ENCODE measurements at regions not wholly inside any gene's neighbourhood (a gene's known extent, or its start where the extent isn't known, plus 50 kb on each side); places are given as distances from the start of the nearest gene placed in this dataset.

- DNase-seq (ENCODE audit: low read depth) = no peak
Measured at GRCh38 chr3:74059301-74059922, 434.7 kb upstream of the PDZRN3 start.

DNA sequence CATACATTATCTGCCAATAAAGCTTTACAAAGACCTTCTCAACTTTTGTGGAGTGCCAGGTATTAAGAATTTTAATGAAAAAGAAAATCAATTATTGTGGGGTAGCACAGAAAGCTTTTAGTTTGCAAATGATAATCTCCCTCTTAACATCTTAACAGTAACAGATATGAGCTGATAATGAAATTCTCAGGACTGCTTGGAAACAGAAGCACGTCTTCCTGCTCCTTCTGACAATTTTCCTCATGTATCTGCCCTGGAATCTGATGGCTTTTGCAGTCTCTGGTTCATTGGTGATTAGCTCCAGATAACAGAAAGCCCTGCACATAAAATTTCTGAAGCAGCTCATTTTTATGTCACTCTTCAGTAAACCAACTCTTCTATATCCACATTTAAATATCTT, 432.4 kb upstream of the PDZRN3 start:
- DNase-seq (ENCODE audit: low read depth) = no peak

DNA sequence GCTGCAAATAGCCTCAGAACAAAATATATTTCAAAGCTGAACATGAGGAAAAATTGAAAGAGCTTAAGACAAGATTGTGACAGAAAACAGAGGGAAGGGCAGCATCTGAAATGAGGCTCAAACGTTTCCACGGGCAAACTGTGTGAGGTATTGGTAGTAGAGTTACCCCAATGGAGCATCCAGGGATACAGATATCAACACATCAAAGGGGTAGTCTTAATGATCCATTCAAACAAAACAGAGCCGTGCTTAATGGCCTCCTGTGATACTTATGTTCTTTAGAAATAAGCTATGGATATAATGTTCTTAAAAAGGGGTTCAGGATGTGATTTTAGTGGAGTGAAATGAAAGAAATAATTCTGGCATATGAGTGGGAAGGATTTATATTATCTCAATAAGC, 430.3 kb upstream of the PDZRN3 start:
- DNase-seq (ENCODE audit: low read depth) = no peak

DNA sequence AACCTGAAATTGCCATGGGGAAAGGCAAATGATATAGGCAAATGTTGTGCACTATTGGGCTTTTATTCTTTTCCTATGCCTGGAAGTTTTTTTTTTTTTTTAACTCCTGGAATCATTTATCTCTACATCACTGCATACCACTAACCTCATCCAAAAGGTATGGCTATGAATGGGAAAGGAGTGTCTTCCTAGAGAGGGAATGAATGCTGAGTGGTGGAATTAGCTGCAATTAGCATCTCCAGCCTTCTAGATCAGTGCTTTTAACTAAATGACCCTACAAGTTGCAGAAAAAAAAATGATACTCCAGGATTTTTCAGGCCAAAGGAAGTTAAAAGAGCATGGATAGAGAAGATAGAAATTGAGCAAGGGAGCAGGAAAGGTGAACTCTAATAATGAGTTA, 429.8 kb upstream of the PDZRN3 start:
- DNase-seq (ENCODE audit: low read depth) = no peak

GRCh38 chr3:74053970-74054516, 429.3 kb upstream of the PDZRN3 start:
- DNase-seq (ENCODE audit: low read depth) = no peak

GRCh38 chr3:74049444-74049843, 424.7 kb upstream of the PDZRN3 start:
- no peak for DNase-seq (ENCODE audit: low read depth)

DNA sequence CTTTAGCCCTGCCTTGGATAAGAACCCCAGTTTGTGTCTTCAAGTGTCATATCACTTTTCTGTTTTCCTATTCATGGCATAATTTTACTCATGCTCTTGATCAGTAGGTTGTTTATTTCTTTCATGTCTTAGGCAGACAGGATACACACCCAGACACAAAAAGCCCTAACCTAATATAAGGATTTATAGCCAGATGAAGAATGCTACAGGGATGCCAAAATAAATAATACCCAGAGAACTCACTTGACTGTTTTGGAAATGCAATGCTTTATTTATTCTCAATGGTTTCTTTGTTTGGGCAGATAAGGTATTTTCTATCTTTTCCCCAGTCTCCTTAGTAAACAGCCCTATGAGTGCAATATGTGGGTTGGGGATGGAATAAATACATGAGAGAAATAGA, 424.0 kb upstream of the PDZRN3 start:
- DNase-seq (ENCODE audit: low read depth) = no peak

- no peak for DNase-seq (ENCODE audit: low read depth)
Measured at GRCh38 chr3:74045000-74045399, 420.3 kb upstream of the PDZRN3 start.

- DNase-seq (ENCODE audit: low read depth) = no peak
Measured at GRCh38 chr3:74041068-74041675, 416.4 kb upstream of the PDZRN3 start.

DNA sequence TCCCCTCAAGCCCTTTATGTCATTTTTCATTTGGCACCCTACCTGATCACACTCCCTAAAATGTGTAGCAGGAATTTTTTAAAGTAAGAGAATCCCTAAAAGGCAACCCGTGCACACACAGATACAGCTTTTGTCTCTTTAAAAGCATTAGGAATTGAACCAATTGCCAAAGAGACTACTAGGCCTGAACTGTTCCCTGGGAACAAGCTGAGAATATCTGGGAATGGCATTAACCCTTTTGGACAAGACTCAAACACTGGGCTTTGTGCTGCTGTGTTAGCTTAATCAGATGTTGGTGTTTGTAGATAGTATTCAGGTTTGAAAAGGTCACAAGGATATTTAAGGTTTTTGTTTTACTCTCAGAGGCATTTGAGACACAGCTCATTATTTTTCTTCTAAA, 414.4 kb upstream of the PDZRN3 start:
- no peak for DNase-seq (ENCODE audit: low read depth)

DNA sequence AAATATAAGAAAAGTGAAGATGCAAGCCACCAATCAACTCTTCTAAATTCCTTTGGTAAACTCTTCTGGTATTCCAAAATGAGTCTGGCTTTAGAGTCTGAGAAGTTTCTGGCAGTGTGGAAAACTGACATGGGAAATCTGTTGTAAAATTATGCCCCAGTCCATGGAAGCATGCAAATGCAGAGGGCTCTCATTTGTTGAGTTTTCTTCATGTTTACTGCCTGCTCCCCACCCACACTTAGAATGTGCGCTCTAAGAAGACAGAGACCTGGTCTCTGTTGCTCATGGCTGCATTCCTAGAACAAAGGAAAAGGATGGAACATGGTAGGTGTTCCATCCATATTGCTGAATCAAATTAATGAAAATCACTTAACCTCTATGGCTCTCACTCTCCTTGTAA, 411.8 kb upstream of the PDZRN3 start:
- DNase-seq (ENCODE audit: low read depth) = no peak

- DNase-seq (ENCODE audit: low read depth) = no peak
Measured at GRCh38 chr3:74036102-74036501, 411.4 kb upstream of the PDZRN3 start.

DNA sequence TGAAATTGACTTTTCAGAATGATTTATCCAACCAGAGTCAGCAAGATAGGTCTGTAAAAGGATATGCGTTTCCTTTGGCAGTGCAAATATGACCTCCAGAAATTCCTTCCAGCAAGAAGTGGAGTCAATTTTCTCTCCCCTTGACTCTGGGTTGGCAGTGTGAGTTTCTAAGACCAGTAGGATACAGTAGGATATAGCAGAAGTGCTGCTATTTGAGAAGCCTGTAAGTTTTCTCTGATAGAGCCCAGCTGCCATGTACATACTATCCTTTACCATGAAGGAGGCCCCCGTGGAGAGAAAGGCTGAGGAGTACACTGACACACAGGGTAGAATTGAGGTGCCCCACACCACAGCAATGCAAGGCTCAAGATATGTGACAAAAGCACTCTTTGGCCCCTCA, 409.1 kb upstream of the PDZRN3 start:
- no peak for DNase-seq (ENCODE audit: low read depth)

DNA sequence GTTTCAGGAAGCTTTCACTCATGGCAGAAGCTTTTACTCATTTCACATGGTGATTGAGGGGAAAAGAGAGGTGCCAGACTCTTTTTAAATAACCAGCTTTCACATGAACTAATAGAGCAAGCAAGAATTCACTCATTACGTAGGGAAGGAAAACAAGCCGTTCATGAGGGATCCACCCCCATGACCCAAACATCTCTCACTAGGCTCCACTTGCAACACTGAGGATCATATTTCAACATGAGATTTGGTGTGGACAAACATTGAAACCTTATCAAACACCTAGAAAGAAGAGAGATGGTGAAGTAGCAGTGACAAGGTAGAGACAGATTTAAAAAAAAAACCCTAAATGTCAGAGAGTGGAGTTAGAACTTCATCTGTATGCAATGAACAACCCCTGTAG, 408.6 kb upstream of the PDZRN3 start:
- DNase-seq (ENCODE audit: low read depth) = no peak

- no peak for DNase-seq (ENCODE audit: low read depth)
Measured at GRCh38 chr3:74027121-74027520, 402.4 kb upstream of the PDZRN3 start.

GRCh38 chr3:74023395-74023794, 398.7 kb upstream of the PDZRN3 start:
- no peak for DNase-seq (ENCODE audit: low read depth)

GRCh38 chr3:74021449-74021848, 396.7 kb upstream of the PDZRN3 start:
- no peak for DNase-seq (ENCODE audit: low read depth)

GRCh38 chr3:74009961-74010844, 385.5 kb upstream of the PDZRN3 start:
- DNase-seq (ENCODE audit: low read depth) = no peak

DNA sequence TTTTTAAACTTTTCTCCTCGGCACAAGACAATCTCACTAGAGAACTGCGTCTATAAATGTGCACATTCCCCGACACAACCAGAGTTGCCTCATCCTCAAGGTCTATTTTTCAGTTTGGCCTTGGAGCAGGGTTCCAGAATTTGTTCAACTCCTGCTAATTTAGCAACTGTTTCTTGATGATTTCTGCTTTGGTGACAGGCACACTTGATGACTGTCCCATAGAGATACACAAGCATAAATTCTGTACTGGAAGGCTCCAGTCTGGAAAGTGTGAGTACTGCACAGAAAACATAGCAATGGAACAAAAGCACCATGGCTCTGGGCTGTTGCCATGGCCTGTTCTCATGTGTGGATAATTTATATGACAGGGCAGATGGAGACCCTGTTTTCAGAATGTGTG, 379.6 kb upstream of the PDZRN3 start:
- no peak for DNase-seq (ENCODE audit: low read depth)

GRCh38 chr3:74003734-74004133, 379.0 kb upstream of the PDZRN3 start:
- DNase-seq (ENCODE audit: low read depth) = no peak

- no peak for DNase-seq (ENCODE audit: low read depth)
Measured at GRCh38 chr3:74001436-74001835, 376.7 kb upstream of the PDZRN3 start.

GRCh38 chr3:74000725-74001124, 376.0 kb upstream of the PDZRN3 start:
- no peak for DNase-seq (ENCODE audit: low read depth)
